CD4-positive, alpha-beta memory T cell (primary cell): ENCODE measurements at regions not wholly inside any gene's neighbourhood (a gene's known extent, or its start where the extent isn't known, plus 50 kb on each side); places are given as distances from the start of the nearest gene placed in this dataset.

Experiments used
- CTCF ChIA-PET: fragments of 350-600 bp; sonication (Branson Sonifier 250); formaldehyde crosslinking; loops from one replicate; lab custom pipeline; 2021; ENCODE audit warnings: inconsistent platforms; ENCODE audit not compliant: partially characterized antibody; lab: Charles Lee
- POLR2A ChIA-PET: fragments of 350-600 bp; sonication (Branson Sonifier 250); formaldehyde crosslinking; loops from one replicate; lab custom pipeline; 2021; ENCODE audit not compliant: partially characterized antibody; lab: Charles Lee
- DNase-seq, 5 donors: peaks; one replicate each; pipeline versions ENCODE4 v3.0.0 to v3.0.0-alpha.2; 2020 to 2022; ENCODE audit warnings: mixed read lengths in 1 of 5
- H3K27ac ChIP-seq: one replicate; pipeline ENCODE4 v1.7.0; 2013; ENCODE audit warnings: low read depth, low read length
- H3K27me3 ChIP-seq: 2 replicates; pipeline ENCODE4 v1.7.0; 2013; ENCODE audit warnings: mild to moderate bottlenecking, low read length, moderate library complexity; ENCODE audit not compliant: insufficient read depth
- H3K36me3 ChIP-seq: 2 replicates; pipeline ENCODE4 v1.7.0; 2013; ENCODE audit warnings: mild to moderate bottlenecking, low read length, moderate library complexity; ENCODE audit not compliant: insufficient read depth
- H3K4me1 ChIP-seq: 2 replicates; pipeline ENCODE4 v1.7.0; 2013; ENCODE audit warnings: mild to moderate bottlenecking, low read length, moderate library complexity; ENCODE audit not compliant: insufficient read depth
- H3K4me3 ChIP-seq, 2 donors: one replicate each; pipeline ENCODE4 v1.7.0; 2013; ENCODE audit warnings: low read length in 2 of 2, mild to moderate bottlenecking in 1 of 2
- H3K9me3 ChIP-seq, 2 donors: one replicate each; pipeline ENCODE4 v1.7.0; 2013; ENCODE audit warnings: low read length in 2 of 2, control low read depth in 1 of 2; ENCODE audit not compliant: control insufficient read depth in 1 of 2
- H3K27ac Mint-ChIP-seq, 7 donors: one replicate each; pipeline ENCODE4 v1.8.0; 2020 to 2021; ENCODE audit warnings: mixed read lengths in 7 of 7, mild to moderate bottlenecking in 6 of 7, inconsistent platforms in 3 of 7, moderate library complexity in 3 of 7
- H3K27me3 Mint-ChIP-seq, 2 donors: one replicate each; pipeline ENCODE4 v1.8.0; 2020 to 2021; ENCODE audit warnings: mixed read lengths in 2 of 2
- H3K36me3 Mint-ChIP-seq, 2 donors: one replicate each; pipeline ENCODE4 v1.8.0; 2020 to 2021; ENCODE audit warnings: mixed read lengths in 2 of 2, inconsistent platforms in 1 of 2, mild to moderate bottlenecking in 1 of 2
- H3K4me1 Mint-ChIP-seq, 4 donors: one replicate each; pipeline ENCODE4 v1.8.0; 2020 to 2021; ENCODE audit warnings: mixed read lengths in 4 of 4, mild to moderate bottlenecking in 1 of 4
- H3K4me3 Mint-ChIP-seq, 8 donors: one replicate each; pipeline ENCODE4 v1.8.0; 2020 to 2021; ENCODE audit warnings: mixed read lengths in 8 of 8, mild to moderate bottlenecking in 7 of 8, moderate library complexity in 6 of 8, inconsistent platforms in 3 of 8
- H3K9me3 Mint-ChIP-seq, 8 donors: one replicate each; pipeline ENCODE4 v1.8.0; 2020 to 2021; ENCODE audit warnings: mixed read lengths in 8 of 8, mild to moderate bottlenecking in 5 of 8, inconsistent platforms in 3 of 8, moderate library complexity in 1 of 8
- intact Hi-C: fragments of 100-400 bp; cut with micrococcal nuclease; formaldehyde crosslinking; loops from one replicate; pipeline ENCODE4 v1.15.1; 2023

- H3K4me1 ChIP-seq = no peaks in the 10 kb centered on the region
- H3K36me3 Mint-ChIP-seq = no peaks in the 10 kb centered on the region
- H3K27ac Mint-ChIP-seq = no peak overlapping the region
- H3K27me3 Mint-ChIP-seq = no peaks in the 10 kb centered on the region
- H3K27ac ChIP-seq = no peak overlapping the region
- no peak for DNase-seq
- no peak overlapping the region for H3K4me3 ChIP-seq
- no peaks in the 10 kb centered on the region for H3K9me3 ChIP-seq
- H3K9me3 Mint-ChIP-seq = peaks cover 0 to 9% (median 5%) of the 10 kb centered on the region in 8 donors
- H3K27me3 ChIP-seq = no peaks in the 10 kb centered on the region
- H3K36me3 ChIP-seq = no peaks in the 10 kb centered on the region
- ChIA-PET POLR2A (no interaction called here), CTCF (no interaction called here)
- no peak overlapping the region for H3K4me3 Mint-ChIP-seq
- no peaks in the 10 kb centered on the region for H3K4me1 Mint-ChIP-seq
- intact Hi-C loops = no loop called here
These were observed 552.9 kb upstream of the PCDH10 start for GRCh38 chr4:132596186-132596585.

- no peaks in the 10 kb centered on the region for H3K4me1 Mint-ChIP-seq
- Histone ChIP-seq H3K27me3 (no peaks in the 10 kb centered on the region), H3K27ac (no peak overlapping the region), H3K9me3 (peaks cover 0 to 3% of the 10 kb centered on the region in 2 donors), H3K4me3 (no peak overlapping the region), H3K36me3 (no peaks in the 10 kb centered on the region), H3K4me1 (no peaks in the 10 kb centered on the region)
- H3K9me3 Mint-ChIP-seq = peaks cover 0 to 11% (median 5%) of the 10 kb centered on the region in 8 donors
- no peak overlapping the region for H3K27ac Mint-ChIP-seq
- H3K4me3 Mint-ChIP-seq = no peak overlapping the region
- CTCF ChIA-PET = no interaction called here
- POLR2A ChIA-PET = no interaction called here
- DNase-seq = no peak
- no peaks in the 10 kb centered on the region for H3K36me3 Mint-ChIP-seq
- intact Hi-C loops = no loop called here
- H3K27me3 Mint-ChIP-seq = no peaks in the 10 kb centered on the region
These were observed 543.5 kb upstream of the PCDH10 start for GRCh38 chr4:132605551-132605950.

- H3K27ac ChIP-seq = no peak overlapping the region
- CTCF ChIA-PET = no interaction called here
- no peaks in the 10 kb centered on the region for H3K9me3 ChIP-seq
- DNase-seq = no peak
- Mint-ChIP-seq H3K4me3 (no peak overlapping the region), H3K36me3 (no peaks in the 10 kb centered on the region), H3K27ac (no peak overlapping the region), H3K4me1 (no peaks in the 10 kb centered on the region), H3K9me3 (peaks cover 0 to 17% (median 8%) of the 10 kb centered on the region in 8 donors), H3K27me3 (no peaks in the 10 kb centered on the region)
- H3K27me3 ChIP-seq = no peaks in the 10 kb centered on the region
- H3K4me1 ChIP-seq = no peaks in the 10 kb centered on the region
- no peak overlapping the region for H3K4me3 ChIP-seq
- intact Hi-C loops = no loop called here
- POLR2A ChIA-PET = no interaction called here
- no peaks in the 10 kb centered on the region for H3K36me3 ChIP-seq
These were observed 534.4 kb upstream of the PCDH10 start for GRCh38 chr4:132614682-132615081.

GRCh38 chr4:132619968-132620367, 529.1 kb upstream of the PCDH10 start:
- POLR2A ChIA-PET = no interaction called here
- H3K36me3 Mint-ChIP-seq = no peaks in the 10 kb centered on the region
- peaks cover 0 to 27% (median 12%) of the 10 kb centered on the region in 8 donors for H3K9me3 Mint-ChIP-seq
- Histone ChIP-seq H3K36me3 (no peaks in the 10 kb centered on the region), H3K4me3 (no peak overlapping the region), H3K27ac (no peak overlapping the region), H3K9me3 (no peaks in the 10 kb centered on the region), H3K4me1 (no peaks in the 10 kb centered on the region), H3K27me3 (no peaks in the 10 kb centered on the region)
- no peaks in the 10 kb centered on the region for H3K4me1 Mint-ChIP-seq
- DNase-seq = no peak
- H3K27ac Mint-ChIP-seq = no peak overlapping the region
- CTCF ChIA-PET = no interaction called here
- no peak overlapping the region for H3K4me3 Mint-ChIP-seq
- H3K27me3 Mint-ChIP-seq = no peaks in the 10 kb centered on the region
- intact Hi-C loops = no loop called here

GRCh38 chr4:132642016-132642817, 506.9 kb upstream of the PCDH10 start:
- H3K9me3 ChIP-seq = no peaks in the 10 kb centered on the region
- H3K27ac Mint-ChIP-seq = no peak overlapping the region
- H3K4me3 Mint-ChIP-seq = no peak overlapping the region
- H3K27ac ChIP-seq = no peak overlapping the region
- intact Hi-C loops = no loop called here
- H3K9me3 Mint-ChIP-seq = peaks cover 1 to 24% (median 10%) of the 10 kb centered on the region in 8 donors
- POLR2A ChIA-PET = no interaction called here
- H3K36me3 Mint-ChIP-seq = peaks cover 0 to 3% of the 10 kb centered on the region in 2 donors
- H3K36me3 ChIP-seq = no peaks in the 10 kb centered on the region
- DNase-seq = no peak
- H3K27me3 ChIP-seq = no peaks in the 10 kb centered on the region
- CTCF ChIA-PET = no interaction called here
- H3K4me1 ChIP-seq = no peaks in the 10 kb centered on the region
- no peaks in the 10 kb centered on the region for H3K4me1 Mint-ChIP-seq
- no peaks in the 10 kb centered on the region for H3K27me3 Mint-ChIP-seq
- no peak overlapping the region for H3K4me3 ChIP-seq

GRCh38 chr4:132646186-132646585, 502.9 kb upstream of the PCDH10 start:
- intact Hi-C loops = no loop called here
- Histone ChIP-seq H3K4me1 (no peaks in the 10 kb centered on the region), H3K27me3 (no peaks in the 10 kb centered on the region), H3K36me3 (no peaks in the 10 kb centered on the region), H3K27ac (no peak overlapping the region), H3K9me3 (no peaks in the 10 kb centered on the region), H3K4me3 (no peak overlapping the region)
- H3K9me3 Mint-ChIP-seq = peaks cover 0 to 17% (median 5%) of the 10 kb centered on the region in 8 donors
- DNase-seq = no peak
- H3K4me3 Mint-ChIP-seq = no peak overlapping the region
- no peaks in the 10 kb centered on the region for H3K4me1 Mint-ChIP-seq
- H3K36me3 Mint-ChIP-seq = no peaks in the 10 kb centered on the region
- CTCF ChIA-PET = no interaction called here
- H3K27ac Mint-ChIP-seq = no peak overlapping the region
- H3K27me3 Mint-ChIP-seq = no peaks in the 10 kb centered on the region
- POLR2A ChIA-PET = no interaction called here

GRCh38 chr4:132651196-132651595, 497.9 kb upstream of the PCDH10 start:
- H3K36me3 Mint-ChIP-seq = no peaks in the 10 kb centered on the region
- no peaks in the 10 kb centered on the region for H3K4me1 Mint-ChIP-seq
- DNase-seq = no peak
- intact Hi-C loops = no loop called here
- H3K4me3 Mint-ChIP-seq = no peak overlapping the region
- Histone ChIP-seq H3K27ac (no peak overlapping the region), H3K4me1 (no peaks in the 10 kb centered on the region), H3K4me3 (no peak overlapping the region), H3K27me3 (no peaks in the 10 kb centered on the region), H3K9me3 (no peaks in the 10 kb centered on the region), H3K36me3 (no peaks in the 10 kb centered on the region)
- H3K27me3 Mint-ChIP-seq = no peaks in the 10 kb centered on the region
- H3K9me3 Mint-ChIP-seq = peaks cover 3 to 32% (median 12%) of the 10 kb centered on the region in 8 donors
- ChIA-PET CTCF (no interaction called here), POLR2A (no interaction called here)
- no peak overlapping the region for H3K27ac Mint-ChIP-seq
